Astrocyte (in vitro differentiated cells and primary cell): ENCODE measurements at regions not wholly inside any gene's neighbourhood (a gene's known extent, or its start where the extent isn't known, plus 50 kb on each side); places are given as distances from the start of the nearest gene placed in this dataset.
A peak's percentile ranks its signal among the peaks of the same experiment; 100 is the strongest.

ENCODE experiments used
- DNase-seq: peaks from one replicate; pipeline ENCODE4 v3.0.0-alpha.2; 2010; ENCODE audit warnings: low read depth
- FAIRE-seq: peaks from 2 replicates; lab custom pipeline; 2011; peaks lifted over from hg19 to GRCh38; lab: Jason Lieb, UNC
- H2AFZ ChIP-seq: 2 replicates; pipeline ENCODE4 v1.6.0; 2012; ENCODE audit warnings: low read depth, low read length, inconsistent platforms
- H3K27ac ChIP-seq: 2 replicates; pipeline ENCODE4 v1.5.1; 2011; ENCODE audit warnings: low read depth, low read length, inconsistent platforms
- H3K27me3 ChIP-seq: 2 replicates; pipeline ENCODE4 v1.6.0; 2011; ENCODE audit warnings: low read length, inconsistent platforms; ENCODE audit not compliant: insufficient read depth
- H3K36me3 ChIP-seq: 2 replicates; pipeline ENCODE4 v1.5.1; 2011; ENCODE audit warnings: low read length, inconsistent platforms; ENCODE audit not compliant: insufficient read depth
- H3K4me1 ChIP-seq: 2 replicates; pipeline ENCODE4 v1.5.1; 2011; ENCODE audit warnings: low read length, inconsistent platforms; ENCODE audit not compliant: insufficient read depth
- H3K4me2 ChIP-seq: 2 replicates; pipeline ENCODE4 v1.6.0; 2012; ENCODE audit warnings: low read length, inconsistent platforms
- H3K4me3 ChIP-seq: 2 replicates; pipeline ENCODE4 v1.5.1; 2011; ENCODE audit warnings: low read depth, mild to moderate bottlenecking, low read length, inconsistent platforms; ENCODE audit not compliant: insufficient read depth
- H3K79me2 ChIP-seq: 2 replicates; pipeline ENCODE4 v1.6.0; 2012; ENCODE audit warnings: mild to moderate bottlenecking, low read length, inconsistent platforms; ENCODE audit not compliant: insufficient read depth
- H3K9ac ChIP-seq: 2 replicates; pipeline ENCODE4 v1.6.0; 2012; ENCODE audit warnings: mild to moderate bottlenecking, low read length, inconsistent platforms
- H3K9me3 ChIP-seq: 2 replicates; pipeline ENCODE4 v1.5.1; 2012; ENCODE audit warnings: low read depth, mild to moderate bottlenecking, low read length, inconsistent platforms; ENCODE audit not compliant: insufficient read depth
- H4K20me1 ChIP-seq: 2 replicates; pipeline ENCODE4 v1.6.0; 2012; ENCODE audit warnings: low read length, inconsistent platforms; ENCODE audit not compliant: insufficient read depth
- H3K27ac Mint-ChIP-seq: one replicate; pipeline ENCODE4 v1.8.0; 2021; ENCODE audit warnings: mild to moderate bottlenecking, mixed read lengths; ENCODE audit not compliant: unreplicated experiment
- H3K27me3 Mint-ChIP-seq: one replicate; pipeline ENCODE4 v1.8.0; 2021; ENCODE audit warnings: low read depth, mixed read lengths; ENCODE audit not compliant: unreplicated experiment
- H3K36me3 Mint-ChIP-seq: one replicate; pipeline ENCODE4 v1.8.0; 2021; ENCODE audit warnings: low read depth, mixed read lengths; ENCODE audit not compliant: unreplicated experiment
- H3K4me1 Mint-ChIP-seq: one replicate; pipeline ENCODE4 v1.8.0; 2021; ENCODE audit warnings: low read depth, mixed read lengths; ENCODE audit not compliant: unreplicated experiment
- H3K4me3 Mint-ChIP-seq: one replicate; pipeline ENCODE4 v1.8.0; 2021; ENCODE audit warnings: mild to moderate bottlenecking, moderate library complexity, mixed read lengths; ENCODE audit not compliant: unreplicated experiment
- H3K9me3 Mint-ChIP-seq: one replicate; pipeline ENCODE4 v1.8.0; 2021; ENCODE audit warnings: mild to moderate bottlenecking, mixed read lengths; ENCODE audit not compliant: unreplicated experiment
- EZH2 ChIP-seq: IDR thresholded peaks from 2 replicates; pipeline ENCODE4 v1.6.1; 2012; ENCODE audit warnings: mild to moderate bottlenecking, low read length, inconsistent platforms; ENCODE audit not compliant: insufficient read depth
- TF ChIP-seq, protein P1 (sequence below): IDR thresholded peaks from 2 replicates; pipeline ENCODE4 v1.5.1; 2011; ENCODE audit warnings: low read depth, mild to moderate bottlenecking, inconsistent platforms, low read length, moderate library complexity; ENCODE audit not compliant: insufficient read depth

DNA sequence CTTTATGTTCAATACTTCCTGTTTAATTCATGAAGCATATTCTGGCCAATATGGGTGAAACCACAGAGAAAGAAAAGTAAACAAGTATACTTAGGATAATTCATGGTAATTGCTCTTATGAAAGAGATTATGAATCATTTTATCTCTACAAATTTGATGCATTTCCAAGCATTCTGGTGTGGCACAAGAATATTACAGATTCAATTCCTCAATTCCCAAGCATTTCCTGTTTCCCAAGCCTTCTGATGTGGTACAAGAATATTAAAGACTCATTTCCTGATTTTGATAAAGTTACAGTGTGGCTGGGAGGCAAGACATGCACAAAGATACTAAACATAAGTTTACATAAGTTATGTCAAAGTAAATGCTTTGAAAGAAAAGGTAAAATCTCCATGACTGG is 126.1 kb upstream of the NUDT7 start:
- peak overlapping the region; percentile 12 for H3K4me2 ChIP-seq
- H3K27me3 Mint-ChIP-seq = peaks cover 2% of the 10 kb centered on the region
- H3K27ac Mint-ChIP-seq = no peak overlapping the region
- no peak for TF ChIP-seq EZH2
- TF ChIP-seq, protein P1, sequence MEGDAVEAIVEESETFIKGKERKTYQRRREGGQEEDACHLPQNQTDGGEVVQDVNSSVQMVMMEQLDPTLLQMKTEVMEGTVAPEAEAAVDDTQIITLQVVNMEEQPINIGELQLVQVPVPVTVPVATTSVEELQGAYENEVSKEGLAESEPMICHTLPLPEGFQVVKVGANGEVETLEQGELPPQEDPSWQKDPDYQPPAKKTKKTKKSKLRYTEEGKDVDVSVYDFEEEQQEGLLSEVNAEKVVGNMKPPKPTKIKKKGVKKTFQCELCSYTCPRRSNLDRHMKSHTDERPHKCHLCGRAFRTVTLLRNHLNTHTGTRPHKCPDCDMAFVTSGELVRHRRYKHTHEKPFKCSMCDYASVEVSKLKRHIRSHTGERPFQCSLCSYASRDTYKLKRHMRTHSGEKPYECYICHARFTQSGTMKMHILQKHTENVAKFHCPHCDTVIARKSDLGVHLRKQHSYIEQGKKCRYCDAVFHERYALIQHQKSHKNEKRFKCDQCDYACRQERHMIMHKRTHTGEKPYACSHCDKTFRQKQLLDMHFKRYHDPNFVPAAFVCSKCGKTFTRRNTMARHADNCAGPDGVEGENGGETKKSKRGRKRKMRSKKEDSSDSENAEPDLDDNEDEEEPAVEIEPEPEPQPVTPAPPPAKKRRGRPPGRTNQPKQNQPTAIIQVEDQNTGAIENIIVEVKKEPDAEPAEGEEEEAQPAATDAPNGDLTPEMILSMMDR = no peak
- no peaks in the 10 kb centered on the region for H3K79me2 ChIP-seq
- no peaks in the 10 kb centered on the region for H3K9me3 Mint-ChIP-seq
- H3K4me3 Mint-ChIP-seq = no peak overlapping the region
- H3K36me3 ChIP-seq = no peaks in the 10 kb centered on the region
- no peaks in the 10 kb centered on the region for H4K20me1 ChIP-seq
- no peaks in the 10 kb centered on the region for H3K36me3 Mint-ChIP-seq
- H3K27ac ChIP-seq = no peak overlapping the region
- peak; percentile 71 for DNase-seq
- no peak overlapping the region for H2AFZ ChIP-seq
- peaks cover 10% of the 10 kb centered on the region for H3K4me1 ChIP-seq
- FAIRE-seq = no peak
- H3K4me3 ChIP-seq = no peak overlapping the region
- H3K27me3 ChIP-seq = no peaks in the 10 kb centered on the region
- no peaks in the 10 kb centered on the region for H3K9me3 ChIP-seq
- peaks cover 2% of the 10 kb centered on the region for H3K4me1 Mint-ChIP-seq
- H3K9ac ChIP-seq = no peak overlapping the region

DNA sequence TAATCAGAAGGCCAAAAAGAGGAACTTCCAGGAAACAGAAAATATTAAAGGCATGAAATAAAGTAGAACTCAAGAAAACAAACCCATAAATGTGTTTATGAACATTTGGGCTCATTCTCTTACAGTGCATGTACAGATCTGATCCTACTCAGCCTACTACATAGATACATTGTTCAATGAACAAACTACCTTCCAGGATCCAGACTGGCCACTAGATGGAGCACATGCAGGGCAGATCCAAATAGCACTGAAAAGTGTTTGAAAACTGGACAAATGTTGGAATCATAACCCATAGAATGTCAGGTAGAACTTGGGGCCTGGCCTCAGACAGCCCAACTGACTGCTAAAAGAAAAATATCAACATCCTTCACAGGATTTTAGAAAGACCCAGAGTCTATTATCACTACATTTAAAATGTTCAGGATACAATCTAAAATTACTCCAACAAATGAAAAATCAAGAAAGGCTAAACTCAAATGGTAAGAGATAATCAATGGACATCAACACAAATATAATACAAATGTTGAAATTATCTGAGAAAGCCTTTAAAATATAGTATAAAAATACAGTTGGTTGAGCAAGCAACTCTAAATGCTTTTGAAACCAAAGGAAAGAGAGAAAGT is 122.4 kb upstream of the NUDT7 start:
- Histone ChIP-seq H3K4me1 (peaks cover 10% of the 10 kb centered on the region), H3K36me3 (no peaks in the 10 kb centered on the region), H3K4me3 (no peak overlapping the region), H3K9me3 (no peaks in the 10 kb centered on the region), H4K20me1 (no peaks in the 10 kb centered on the region), H3K4me2 (no peak overlapping the region), H3K79me2 (no peaks in the 10 kb centered on the region), H2AFZ (no peak overlapping the region), H3K27me3 (no peaks in the 10 kb centered on the region), H3K9ac (no peak overlapping the region), H3K27ac (no peak overlapping the region)
- DNase-seq (peak; percentile 20), FAIRE-seq (peak; percentile 74)
- Mint-ChIP-seq H3K36me3 (no peaks in the 10 kb centered on the region), H3K4me3 (no peak overlapping the region), H3K9me3 (no peaks in the 10 kb centered on the region), H3K4me1 (peaks cover 2% of the 10 kb centered on the region), H3K27ac (no peak overlapping the region), H3K27me3 (peaks cover 5% of the 10 kb centered on the region)
- TF ChIP-seq, protein P1 = peak; percentile 95
- TF ChIP-seq EZH2 = no peak

DNA sequence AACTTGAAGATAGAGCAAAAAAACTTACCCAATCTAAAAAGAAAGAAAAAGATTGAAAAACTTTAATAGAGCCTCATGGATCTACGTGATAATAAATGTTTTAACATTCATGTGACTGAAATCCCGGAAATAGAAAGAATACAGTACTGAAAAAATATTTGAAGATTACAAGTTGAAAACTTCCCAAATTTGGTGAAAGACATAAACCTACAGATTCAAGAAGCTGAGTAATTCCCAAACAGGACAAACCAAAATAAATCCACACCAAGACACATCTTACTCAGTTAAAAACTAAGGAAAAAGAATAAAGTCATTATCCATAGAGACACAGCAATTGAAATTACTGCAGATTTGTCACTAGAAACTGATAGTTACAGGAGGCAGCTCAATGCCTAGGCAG is 121.8 kb upstream of the NUDT7 start:
- H3K27me3 Mint-ChIP-seq = peaks cover 5% of the 10 kb centered on the region
- no peaks in the 10 kb centered on the region for H4K20me1 ChIP-seq
- no peak overlapping the region for H3K4me2 ChIP-seq
- H3K4me3 ChIP-seq = no peak overlapping the region
- no peak overlapping the region for H3K9ac ChIP-seq
- H3K4me1 ChIP-seq = peaks cover 4% of the 10 kb centered on the region
- no peaks in the 10 kb centered on the region for H3K27me3 ChIP-seq
- H3K27ac Mint-ChIP-seq = no peak overlapping the region
- H3K4me3 Mint-ChIP-seq = no peak overlapping the region
- no peaks in the 10 kb centered on the region for H3K79me2 ChIP-seq
- no peaks in the 10 kb centered on the region for H3K9me3 Mint-ChIP-seq
- H3K27ac ChIP-seq = no peak overlapping the region
- H3K9me3 ChIP-seq = no peaks in the 10 kb centered on the region
- no peak for FAIRE-seq
- H3K36me3 ChIP-seq = no peaks in the 10 kb centered on the region
- H3K36me3 Mint-ChIP-seq = no peaks in the 10 kb centered on the region
- no peak for DNase-seq
- H3K4me1 Mint-ChIP-seq = peaks cover 2% of the 10 kb centered on the region
- TF ChIP-seq EZH2 = no peak
- TF ChIP-seq, protein P1 = no peak
- no peak overlapping the region for H2AFZ ChIP-seq
